Sigmoid colon (tissue), 6 donors: ENCODE measurements at regions not wholly inside any gene's neighbourhood (a gene's known extent, or its start where the extent isn't known, plus 50 kb on each side); places are given as distances from the start of the nearest gene placed in this dataset.

Experiments used
- DNase-seq: peaks from one replicate; pipeline ENCODE4 v3.0.0-alpha.2; 2019
- H3K27ac ChIP-seq, 4 donors: fragments of 200-600 bp; sonication (generic); one replicate each; pipeline ENCODE4 v1.5.1; 2016 to 2019; ENCODE audit warnings: mild to moderate bottlenecking in 1 of 4
- H3K27me3 ChIP-seq, 3 donors: fragments of 200-600 bp; sonication (generic); one replicate each; pipeline ENCODE4 v1.5.1; 2019; ENCODE audit warnings: mild to moderate bottlenecking in 1 of 3
- H3K36me3 ChIP-seq, 4 donors: fragments of 200-600 bp; sonication (generic); one replicate each; pipeline ENCODE4 v1.5.1; 2016 to 2019
- H3K4me1 ChIP-seq, 4 donors: fragments of 200-600 bp; sonication (generic); one replicate each; pipeline ENCODE4 v1.5.1; 2017 to 2019
- H3K4me3 ChIP-seq, 4 donors: fragments of 200-600 bp; sonication (generic); one replicate each; pipeline ENCODE4 v1.5.1; 2017 to 2019; ENCODE audit warnings: mild to moderate bottlenecking in 2 of 4, moderate library complexity in 1 of 4
- H3K9me3 ChIP-seq, 4 donors: fragments of 200-600 bp in 3 of 4; sonication (generic) in 3 of 4; one replicate each; pipeline versions ENCODE4 v1.5.1 to v1.6.1; 2013 to 2019
- CTCF ChIP-seq, 4 experiments: fragments of 450-650 bp in 3 of 4; fragments of 200-600 bp in 1 of 4; IDR thresholded peaks; one replicate each; pipeline ENCODE4 v1.5.1; 2016 to 2019; ENCODE audit warnings: antibody characterized with exemption in 4 of 4, mild to moderate bottlenecking in 3 of 4, moderate library complexity in 2 of 4
- EP300 ChIP-seq, 4 donors: sonication (generic); formaldehyde crosslinking; IDR thresholded peaks; one replicate each; pipeline ENCODE4 v1.6.1; 2017; ENCODE audit warnings: antibody characterized with exemption in 4 of 4
- POLR2A ChIP-seq, 2 donors: fragments of 450-650 bp; IDR thresholded peaks; one replicate each; pipeline ENCODE4 v1.6.1; 2016; ENCODE audit warnings: antibody characterized with exemption in 2 of 2, mild to moderate bottlenecking in 2 of 2, moderate library complexity in 2 of 2
- POLR2AphosphoS5 ChIP-seq, 4 donors: sonication (generic); formaldehyde crosslinking; IDR thresholded peaks; one replicate each; pipeline ENCODE4 v1.6.1; 2017; ENCODE audit warnings: antibody characterized with exemption in 4 of 4
- WGBS, 2 donors: extraction: QIAGEN DNeasy Blood & Tissue Kit; methylation state at CpG; one replicate each; pipeline ENCODE4 v1.1.7; 2013; 5-methylcytosine and 5-hydroxymethylcytosine counted together
- intact Hi-C: fragments of 100-400 bp; cut with DNase I; formaldehyde crosslinking; loops from one replicate; pipeline ENCODE4 v1.15.1; 2023
- donor health status: healthy with polysubstance abuse.
- donor health status: healthy.

GRCh38 chr10:106384496-106384895, 780.0 kb downstream of the SORCS1 start:
- H3K27me3 ChIP-seq: no peaks in the 10 kb centered on the region
- intact Hi-C loops: no loop called here
- H3K9me3 ChIP-seq: no peaks in the 10 kb centered on the region
- no peak overlapping the region for H3K27ac ChIP-seq
- no peak for DNase-seq
- 64 to 80% methylated on average over 5 of the region's 5 CpGs for WGBS, 2 donors
- no peaks in the 10 kb centered on the region for H3K36me3 ChIP-seq
- no peak overlapping the region for H3K4me3 ChIP-seq
- no peaks in the 10 kb centered on the region for H3K4me1 ChIP-seq
- no peak for TF ChIP-seq EP300 (IDR thresholded peaks at IDR 0.05)
- no peak for TF ChIP-seq POLR2A (IDR thresholded peaks at IDR 0.05)

GRCh38 chr10:106380706-106381105, 783.8 kb downstream of the SORCS1 start:
- no peak overlapping the region for H3K4me3 ChIP-seq
- H3K9me3 ChIP-seq: no peaks in the 10 kb centered on the region
- WGBS, 2 donors: 93% methylated on average over 3 of the region's 3 CpGs
- no peaks in the 10 kb centered on the region for H3K27me3 ChIP-seq
- intact Hi-C loops: no loop called here
- no peaks in the 10 kb centered on the region for H3K36me3 ChIP-seq
- no peaks in the 10 kb centered on the region for H3K4me1 ChIP-seq
- no peak overlapping the region for H3K27ac ChIP-seq
- TF ChIP-seq EP300 (IDR thresholded peaks at IDR 0.05) (no peak), POLR2AphosphoS5 (IDR thresholded peaks at IDR 0.05) (no peak), POLR2A (IDR thresholded peaks at IDR 0.05) (no peak), CTCF (IDR thresholded peaks at IDR 0.05) (no peak)
- no peak for DNase-seq

GRCh38 chr10:106378251-106378650, 786.3 kb downstream of the SORCS1 start:
- no peaks in the 10 kb centered on the region for H3K36me3 ChIP-seq
- H3K27me3 ChIP-seq: no peaks in the 10 kb centered on the region
- no peak for DNase-seq
- no peaks in the 10 kb centered on the region for H3K9me3 ChIP-seq
- intact Hi-C loops: no loop called here
- no peak overlapping the region for H3K4me3 ChIP-seq
- no peaks in the 10 kb centered on the region for H3K4me1 ChIP-seq
- H3K27ac ChIP-seq: no peak overlapping the region
- 62 to 81% methylated on average over 3 of the region's 3 CpGs for WGBS, 2 donors
- TF ChIP-seq EP300 (IDR thresholded peaks at IDR 0.05) (no peak), POLR2AphosphoS5 (IDR thresholded peaks at IDR 0.05) (no peak), CTCF (IDR thresholded peaks at IDR 0.05) (no peak), POLR2A (IDR thresholded peaks at IDR 0.05) (no peak)

- WGBS, 2 donors: 78 to 83% methylated on average over 6 of the region's 6 CpGs
- intact Hi-C loops: no loop called here
Observed at GRCh38 chr10:106370751-106371150, 793.8 kb downstream of the SORCS1 start.

GRCh38 chr10:106360870-106361269, 803.6 kb downstream of the SORCS1 start:
- H3K4me1 ChIP-seq: no peaks in the 10 kb centered on the region
- no peak overlapping the region for H3K27ac ChIP-seq
- H3K36me3 ChIP-seq: no peaks in the 10 kb centered on the region
- TF ChIP-seq EP300 (IDR thresholded peaks at IDR 0.05): no peak
- TF ChIP-seq POLR2A (IDR thresholded peaks at IDR 0.05): no peak
- no peak for TF ChIP-seq POLR2AphosphoS5 (IDR thresholded peaks at IDR 0.05)
- no peak for TF ChIP-seq CTCF (IDR thresholded peaks at IDR 0.05)
- 66 to 72% methylated on average over 2 of the region's 2 CpGs for WGBS, 2 donors
- no peak overlapping the region for H3K4me3 ChIP-seq
- no peaks in the 10 kb centered on the region for H3K9me3 ChIP-seq
- H3K27me3 ChIP-seq: no peaks in the 10 kb centered on the region
- intact Hi-C loops: no loop called here
- no peak for DNase-seq

More at GRCh38 chr10:106370751-106371150, 793.8 kb downstream of the SORCS1 start:
- H3K4me3 ChIP-seq: no peak overlapping the region
- DNase-seq: no peak
- H3K9me3 ChIP-seq: no peaks in the 10 kb centered on the region
- no peaks in the 10 kb centered on the region for H3K4me1 ChIP-seq
- H3K27me3 ChIP-seq: no peaks in the 10 kb centered on the region
- H3K27ac ChIP-seq: no peak overlapping the region
- H3K36me3 ChIP-seq: no peaks in the 10 kb centered on the region
- TF ChIP-seq EP300 (IDR thresholded peaks at IDR 0.05) (no peak), CTCF (IDR thresholded peaks at IDR 0.05) (no peak), POLR2A (IDR thresholded peaks at IDR 0.05) (no peak), POLR2AphosphoS5 (IDR thresholded peaks at IDR 0.05) (no peak)
